Naive thymus-derived CD8-positive, alpha-beta T cell (primary cell): ENCODE measurements at regions not wholly inside any gene's neighbourhood (a gene's known extent, or its start where the extent isn't known, plus 50 kb on each side); places are given as distances from the start of the nearest gene placed in this dataset.
"Not testable (repeated sequence)": the region's sequence is repeated elsewhere in the genome, so short reads cannot be mapped to it uniquely, and the experiment has no call there.

Experiments used
- ATAC-seq, 2 donors: fragments of 150-1000 bp; cut with Tn5 transposase in 1 of 2; sonication (Bioruptor Pico), chemical (Tn5 transposase) in 1 of 2; 1 replicate in 1 of 2; 2 replicates in 1 of 2; pipeline ENCODE4 v1.10.0; 2021; ENCODE audit warnings: mild to moderate bottlenecking in 2 of 2, moderate library complexity in 2 of 2
- POLR2A ChIA-PET: fragments of 350-600 bp; sonication (Branson Sonifier 250); formaldehyde crosslinking; loops from one replicate; lab custom pipeline; 2021; ENCODE audit warnings: antibody characterized with exemption; lab: Charles Lee
- DNase-seq, 10 donors: peaks; one replicate each; pipeline versions ENCODE4 v3.0.0 to v3.0.0-alpha.2; 2020 to 2022
- H3K27ac Mint-ChIP-seq, 10 donors: one replicate each; pipeline ENCODE4 v1.8.0; 2020 to 2022; ENCODE audit warnings: mild to moderate bottlenecking in 10 of 10, mixed read lengths in 10 of 10, moderate library complexity in 4 of 10, inconsistent platforms in 1 of 10
- H3K27me3 Mint-ChIP-seq, 5 donors: one replicate each; pipeline ENCODE4 v1.8.0; 2021 to 2022; ENCODE audit warnings: mixed read lengths in 5 of 5
- H3K36me3 Mint-ChIP-seq, 3 donors: one replicate each; pipeline ENCODE4 v1.8.0; 2020 to 2022; ENCODE audit warnings: mixed read lengths in 3 of 3, mild to moderate bottlenecking in 2 of 3, inconsistent platforms in 1 of 3
- H3K4me1 Mint-ChIP-seq, 4 donors: one replicate each; pipeline ENCODE4 v1.8.0; 2021 to 2022; ENCODE audit warnings: mixed read lengths in 4 of 4
- H3K4me3 Mint-ChIP-seq, 10 donors: one replicate each; pipeline ENCODE4 v1.8.0; 2020 to 2022; ENCODE audit warnings: mild to moderate bottlenecking in 10 of 10, mixed read lengths in 10 of 10, moderate library complexity in 6 of 10, inconsistent platforms in 1 of 10
- H3K9me3 Mint-ChIP-seq, 9 donors: one replicate each; pipeline ENCODE4 v1.8.0; 2020 to 2022; ENCODE audit warnings: mixed read lengths in 9 of 9, mild to moderate bottlenecking in 3 of 9, inconsistent platforms in 1 of 9, moderate library complexity in 1 of 9

- no peaks in the 10 kb centered on the region for H3K9me3 Mint-ChIP-seq
- DNase-seq (no peak), ATAC-seq (no peak)
- H3K27me3 Mint-ChIP-seq = peaks cover 0 to 2% (median 0%) of the 10 kb centered on the region in 5 donors
- H3K27ac Mint-ChIP-seq = no peak overlapping the region
- no peaks in the 10 kb centered on the region for H3K36me3 Mint-ChIP-seq
- POLR2A ChIA-PET = no interaction called here
- no peak overlapping the region for H3K4me3 Mint-ChIP-seq
- no peaks in the 10 kb centered on the region for H3K4me1 Mint-ChIP-seq
Measured at GRCh38 chr17:55983096-55983495, 170.2 kb upstream of the ANKFN1 start.

- Mint-ChIP-seq H3K27me3 (peaks cover 0 to 3% (median 0%) of the 10 kb centered on the region in 5 donors), H3K9me3 (peaks cover 0 to 1% (median 0%) of the 10 kb centered on the region in 9 donors), H3K4me1 (no peaks in the 10 kb centered on the region), H3K36me3 (no peaks in the 10 kb centered on the region), H3K4me3 (no peak overlapping the region), H3K27ac (no peak overlapping the region)
- DNase-seq (no peak), ATAC-seq (no peak)
- POLR2A ChIA-PET = no interaction called here
Measured at GRCh38 chr17:55986817-55987216, 166.5 kb upstream of the ANKFN1 start.

GRCh38 chr17:55988861-55989260, 164.4 kb upstream of the ANKFN1 start:
- no peak for DNase-seq
- ATAC-seq = no peak
- Mint-ChIP-seq H3K27me3 (peaks cover 0 to 3% (median 2%) of the 10 kb centered on the region in 5 donors), H3K4me1 (no peaks in the 10 kb centered on the region), H3K9me3 (peaks cover 3 to 20% (median 8%) of the 10 kb centered on the region in 9 donors), H3K27ac (no peak overlapping the region), H3K4me3 (no peak overlapping the region), H3K36me3 (peaks cover 0 to 6% (median 6%) of the 10 kb centered on the region in 3 donors)
- POLR2A ChIA-PET = no interaction called here

- POLR2A ChIA-PET = no interaction called here
- Mint-ChIP-seq H3K4me1 (peaks cover 0 to 2% (median 0%) of the 10 kb centered on the region in 4 donors), H3K9me3 (peaks cover 3 to 26% (median 16%) of the 10 kb centered on the region in 9 donors), H3K27ac (peak overlapping the region in 1 of 10 donors; percentile 35), H3K36me3 (peaks cover 0 to 17% (median 7%) of the 10 kb centered on the region in 3 donors), H3K27me3 (peaks cover 0 to 3% (median 0%) of the 10 kb centered on the region in 5 donors), H3K4me3 (no peak overlapping the region)
- DNase-seq (no peak), ATAC-seq (no peak)
Measured at GRCh38 chr17:55990332-55991006, 162.8 kb upstream of the ANKFN1 start.

- peaks cover 0 to 21% (median 7%) of the 10 kb centered on the region in 3 donors for H3K36me3 Mint-ChIP-seq
Measured at GRCh38 chr17:55996826-55997225, 156.4 kb upstream of the ANKFN1 start.

GRCh38 chr17:56000411-56000810, 152.9 kb upstream of the ANKFN1 start:
- ATAC-seq = no peak

More at GRCh38 chr17:55996826-55997225, 156.4 kb upstream of the ANKFN1 start:
- no peak for ATAC-seq
- H3K27me3 Mint-ChIP-seq = peaks cover 0 to 3% (median 0%) of the 10 kb centered on the region in 5 donors
- no peak overlapping the region for H3K4me3 Mint-ChIP-seq
- H3K27ac Mint-ChIP-seq = peak overlapping the region in 1 of 10 donors; percentile 9
- DNase-seq = no peak
- H3K9me3 Mint-ChIP-seq = peaks cover 6 to 35% (median 20%) of the 10 kb centered on the region in 9 donors
- POLR2A ChIA-PET = no interaction called here
- H3K4me1 Mint-ChIP-seq = peaks cover 0 to 12% (median 5%) of the 10 kb centered on the region in 4 donors

GRCh38 chr17:56002656-56003055, 150.6 kb upstream of the ANKFN1 start:
- Mint-ChIP-seq H3K4me3 (peak overlapping the region in 5 of 10 donors; percentile 32 to 72 (median 62)), H3K27ac (peak overlapping the region in 8 of 10 donors; percentile 44 to 94 (median 83)), H3K4me1 (peaks cover 0 to 27% (median 6%) of the 10 kb centered on the region in 4 donors), H3K9me3 (peaks cover 0 to 25% (median 10%) of the 10 kb centered on the region in 9 donors)
- POLR2A ChIA-PET, ATAC-seq, H3K27me3 Mint-ChIP-seq, H3K36me3 Mint-ChIP-seq: not testable (repeated sequence)
- DNase-seq = peak in 8 of 10 donors; percentile 9 to 88 (median 18)

More at GRCh38 chr17:56000411-56000810, 152.9 kb upstream of the ANKFN1 start:
- peaks cover 0 to 4% (median 0%) of the 10 kb centered on the region in 3 donors for H3K36me3 Mint-ChIP-seq
- DNase-seq = no peak
- POLR2A ChIA-PET = no interaction called here
- H3K4me1 Mint-ChIP-seq = peaks cover 0 to 27% (median 6%) of the 10 kb centered on the region in 4 donors
- H3K27me3 Mint-ChIP-seq = peaks cover 0 to 3% (median 0%) of the 10 kb centered on the region in 5 donors
- peak overlapping the region in 2 of 10 donors; percentile 14 to 25 for H3K4me3 Mint-ChIP-seq
- peaks cover 0 to 25% (median 11%) of the 10 kb centered on the region in 9 donors for H3K9me3 Mint-ChIP-seq
- peak overlapping the region in 7 of 10 donors; percentile 12 to 86 (median 61) for H3K27ac Mint-ChIP-seq

GRCh38 chr17:56009795-56010651, 143.3 kb upstream of the ANKFN1 start:
- Mint-ChIP-seq H3K27ac (peak overlapping the region in 3 of 10 donors; percentile 2 to 59 (median 13)), H3K36me3 (peaks cover 0 to 4% (median 0%) of the 10 kb centered on the region in 3 donors), H3K9me3 (peaks cover 0 to 9% (median 4%) of the 10 kb centered on the region in 9 donors), H3K4me1 (peaks cover 5 to 17% (median 12%) of the 10 kb centered on the region in 4 donors), H3K4me3 (peak overlapping the region in 2 of 10 donors; percentile 15 to 36), H3K27me3 (no peaks in the 10 kb centered on the region)
- DNase-seq (peak in 2 of 10 donors; percentile 6 to 13), ATAC-seq (peak; percentile 84 to 87)
- POLR2A ChIA-PET = interaction anchor here (0.9 kb wide), 1 partner anchor 11 kb away, joined by 3 read pairs; no protein-coding TSS in a partner anchor

GRCh38 chr17:56011406-56012131, 141.7 kb upstream of the ANKFN1 start:
- H3K9me3 Mint-ChIP-seq = peaks cover 0 to 9% (median 4%) of the 10 kb centered on the region in 9 donors
- H3K4me3 Mint-ChIP-seq = peak overlapping the region in 1 of 10 donors; percentile 21
- no peaks in the 10 kb centered on the region for H3K27me3 Mint-ChIP-seq
- H3K4me1 Mint-ChIP-seq = peaks cover 5 to 17% (median 12%) of the 10 kb centered on the region in 4 donors
- POLR2A ChIA-PET = no interaction called here
- H3K27ac Mint-ChIP-seq = peak overlapping the region in 1 of 10 donors; percentile 19
- DNase-seq = no peak
- no peak for ATAC-seq
- H3K36me3 Mint-ChIP-seq = peaks cover 0 to 4% (median 0%) of the 10 kb centered on the region in 3 donors

- POLR2A ChIA-PET = no interaction called here
- H3K4me3 Mint-ChIP-seq = no peak overlapping the region
- no peak for DNase-seq
Measured at GRCh38 chr17:56018211-56018610, 135.1 kb upstream of the ANKFN1 start.

GRCh38 chr17:56020369-56020768, 132.9 kb upstream of the ANKFN1 start:
- H3K9me3 Mint-ChIP-seq = no peaks in the 10 kb centered on the region
- no peak overlapping the region for H3K4me3 Mint-ChIP-seq
- peaks cover 0 to 44% (median 6%) of the 10 kb centered on the region in 5 donors for H3K27me3 Mint-ChIP-seq
- H3K4me1 Mint-ChIP-seq = no peaks in the 10 kb centered on the region
- ATAC-seq = no peak
- no peaks in the 10 kb centered on the region for H3K36me3 Mint-ChIP-seq
- H3K27ac Mint-ChIP-seq = no peak overlapping the region
- no peak for DNase-seq
- POLR2A ChIA-PET = no interaction called here

More at GRCh38 chr17:56018211-56018610, 135.1 kb upstream of the ANKFN1 start:
- no peaks in the 10 kb centered on the region for H3K4me1 Mint-ChIP-seq
- H3K27me3 Mint-ChIP-seq = peaks cover 0 to 44% (median 6%) of the 10 kb centered on the region in 5 donors
- no peaks in the 10 kb centered on the region for H3K36me3 Mint-ChIP-seq
- no peak overlapping the region for H3K27ac Mint-ChIP-seq
- no peak for ATAC-seq
- H3K9me3 Mint-ChIP-seq = peaks cover 0 to 5% (median under 1%) of the 10 kb centered on the region in 9 donors
